GM18498 (cell line): ENCODE measurements at regions not wholly inside any gene's neighbourhood (a gene's known extent, or its start where the extent isn't known, plus 50 kb on each side); places are given as distances from the start of the nearest gene placed in this dataset.

Experiments
- ATAC-seq: cut with Tn5 transposase; IDR thresholded peaks from one replicate; pipeline ENCODE4 v1.9.1; 2021; ENCODE audit warnings: mild to moderate bottlenecking, moderate library complexity; ENCODE audit not compliant: unreplicated experiment

- no peak for ATAC-seq
These were observed 50.3 kb upstream of the EPB41L1 start for GRCh38 chr20:36104244-36104643.
